GM12872 (cell line): ENCODE measurements at regions not wholly inside any gene's neighbourhood (a gene's known extent, or its start where the extent isn't known, plus 50 kb on each side); places are given as distances from the start of the nearest gene placed in this dataset.

Experiments used
- CTCF ChIP-seq: IDR thresholded peaks from 3 replicates; pipeline ENCODE4 v1.5.1; 2011; ENCODE audit warnings: low read depth, mild to moderate bottlenecking, low read length, moderate library complexity; ENCODE audit not compliant: insufficient read depth

GRCh38 chr5:154630410-154630809, 124.8 kb upstream of the LARP1 start:
- TF ChIP-seq CTCF: no peak

- TF ChIP-seq CTCF: no peak
Observed at GRCh38 chr5:154628685-154629084, 126.5 kb upstream of the LARP1 start.

GRCh38 chr5:154627698-154628678, 127.2 kb upstream of the LARP1 start:
- TF ChIP-seq CTCF: no peak

GRCh38 chr5:154626876-154627557, 128.2 kb upstream of the LARP1 start:
- TF ChIP-seq CTCF: no peak

GRCh38 chr5:154625031-154625430, 130.1 kb upstream of the LARP1 start:
- no peak for TF ChIP-seq CTCF

- TF ChIP-seq CTCF: no peak
Observed at GRCh38 chr5:154624341-154624740, 130.8 kb upstream of the LARP1 start.

- TF ChIP-seq CTCF: no peak
Observed at GRCh38 chr5:154620411-154620810, 134.8 kb upstream of the LARP1 start.
